ENCODE measurements at regions not wholly inside any gene's neighbourhood (a gene's known extent, or its start where the extent isn't known, plus 50 kb on each side); places are given as distances from the start of the nearest gene placed in this dataset.

GRCh38 chr10:28822719-28823464 is 145.6 kb downstream of the BAMBI start (continued):
- TF ChIP-seq ZNF12 (CRISPR knock-in tag; IDR thresholded peaks at IDR 0.05) (no peak), CHD1 (IDR thresholded peaks at IDR 0.05; ENCODE audit: low read length) (no peak), ZNF217 (CRISPR knock-in tag; IDR thresholded peaks at IDR 0.05) (no peak), ELK1 (CRISPR knock-in tag; IDR thresholded peaks at IDR 0.05) (no peak), ILF3 (IDR thresholded peaks at IDR 0.05; ENCODE audit: borderline replicate concordance) (no peak), YY1 (IDR thresholded peaks at IDR 0.05; ENCODE audit: borderline replicate concordance in 1 of 3, control insufficient read depth in 1 of 3, extremely low read depth in 1 of 3, insufficient read depth in 3 of 3, insufficient read length in 1 of 3, insufficient replicate concordance in 2 of 3, low read depth in 1 of 3, low read length in 2 of 3) (peak in 1 of 3 experiments; percentile 8), ZNF280B (CRISPR knock-in tag; IDR thresholded peaks at IDR 0.05) (no peak), ZNF511 (CRISPR knock-in tag; IDR thresholded peaks at IDR 0.05) (no peak), ELF1 (tag; IDR thresholded peaks at IDR 0.05) (no peak), HOMEZ (CRISPR knock-in tag; IDR thresholded peaks at IDR 0.05) (no peak)
